CD4-positive, alpha-beta memory T cell (primary cell): ENCODE measurements at regions not wholly inside any gene's neighbourhood (a gene's known extent, or its start where the extent isn't known, plus 50 kb on each side); places are given as distances from the start of the nearest gene placed in this dataset.
A peak's percentile ranks its signal among the peaks of the same experiment; 100 is the strongest.

ENCODE experiments used
- CTCF ChIA-PET: fragments of 350-600 bp; sonication (Branson Sonifier 250); formaldehyde crosslinking; loops from one replicate; lab custom pipeline; 2021; ENCODE audit warnings: inconsistent platforms; ENCODE audit not compliant: partially characterized antibody; lab: Charles Lee
- POLR2A ChIA-PET: fragments of 350-600 bp; sonication (Branson Sonifier 250); formaldehyde crosslinking; loops from one replicate; lab custom pipeline; 2021; ENCODE audit not compliant: partially characterized antibody; lab: Charles Lee
- DNase-seq, 5 donors: peaks; one replicate each; pipeline versions ENCODE4 v3.0.0 to v3.0.0-alpha.2; 2020 to 2022; ENCODE audit warnings: mixed read lengths in 1 of 5
- H3K27ac ChIP-seq: one replicate; pipeline ENCODE4 v1.7.0; 2013; ENCODE audit warnings: low read depth, low read length
- H3K27me3 ChIP-seq: 2 replicates; pipeline ENCODE4 v1.7.0; 2013; ENCODE audit warnings: mild to moderate bottlenecking, low read length, moderate library complexity; ENCODE audit not compliant: insufficient read depth
- H3K36me3 ChIP-seq: 2 replicates; pipeline ENCODE4 v1.7.0; 2013; ENCODE audit warnings: mild to moderate bottlenecking, low read length, moderate library complexity; ENCODE audit not compliant: insufficient read depth
- H3K4me1 ChIP-seq: 2 replicates; pipeline ENCODE4 v1.7.0; 2013; ENCODE audit warnings: mild to moderate bottlenecking, low read length, moderate library complexity; ENCODE audit not compliant: insufficient read depth
- H3K4me3 ChIP-seq, 2 donors: one replicate each; pipeline ENCODE4 v1.7.0; 2013; ENCODE audit warnings: low read length in 2 of 2, mild to moderate bottlenecking in 1 of 2
- H3K9me3 ChIP-seq, 2 donors: one replicate each; pipeline ENCODE4 v1.7.0; 2013; ENCODE audit warnings: low read length in 2 of 2, control low read depth in 1 of 2; ENCODE audit not compliant: control insufficient read depth in 1 of 2
- H3K27ac Mint-ChIP-seq, 7 donors: one replicate each; pipeline ENCODE4 v1.8.0; 2020 to 2021; ENCODE audit warnings: mixed read lengths in 7 of 7, mild to moderate bottlenecking in 6 of 7, inconsistent platforms in 3 of 7, moderate library complexity in 3 of 7
- H3K27me3 Mint-ChIP-seq, 2 donors: one replicate each; pipeline ENCODE4 v1.8.0; 2020 to 2021; ENCODE audit warnings: mixed read lengths in 2 of 2
- H3K36me3 Mint-ChIP-seq, 2 donors: one replicate each; pipeline ENCODE4 v1.8.0; 2020 to 2021; ENCODE audit warnings: mixed read lengths in 2 of 2, inconsistent platforms in 1 of 2, mild to moderate bottlenecking in 1 of 2
- H3K4me1 Mint-ChIP-seq, 4 donors: one replicate each; pipeline ENCODE4 v1.8.0; 2020 to 2021; ENCODE audit warnings: mixed read lengths in 4 of 4, mild to moderate bottlenecking in 1 of 4
- H3K4me3 Mint-ChIP-seq, 8 donors: one replicate each; pipeline ENCODE4 v1.8.0; 2020 to 2021; ENCODE audit warnings: mixed read lengths in 8 of 8, mild to moderate bottlenecking in 7 of 8, moderate library complexity in 6 of 8, inconsistent platforms in 3 of 8
- H3K9me3 Mint-ChIP-seq, 8 donors: one replicate each; pipeline ENCODE4 v1.8.0; 2020 to 2021; ENCODE audit warnings: mixed read lengths in 8 of 8, mild to moderate bottlenecking in 5 of 8, inconsistent platforms in 3 of 8, moderate library complexity in 1 of 8
- intact Hi-C: fragments of 100-400 bp; cut with micrococcal nuclease; formaldehyde crosslinking; loops from one replicate; pipeline ENCODE4 v1.15.1; 2023

GRCh38 chr10:126734015-126734414 lies 63.5 kb upstream of the C10orf90 start:
- Mint-ChIP-seq H3K27me3 (peaks cover 0 to 2% of the 10 kb centered on the region in 2 donors), H3K4me3 (no peak overlapping the region), H3K4me1 (no peaks in the 10 kb centered on the region), H3K9me3 (peaks cover 0 to 2% (median 0%) of the 10 kb centered on the region in 8 donors), H3K36me3 (no peaks in the 10 kb centered on the region), H3K27ac (no peak overlapping the region)
- ChIA-PET CTCF (no interaction called here), POLR2A (no interaction called here)
- no peaks in the 10 kb centered on the region for H3K9me3 ChIP-seq
- H3K4me3 ChIP-seq = no peak overlapping the region
- intact Hi-C loops = no loop called here
- no peaks in the 10 kb centered on the region for H3K27me3 ChIP-seq
- no peak for DNase-seq
- H3K36me3 ChIP-seq = no peaks in the 10 kb centered on the region
- no peaks in the 10 kb centered on the region for H3K4me1 ChIP-seq
- no peak overlapping the region for H3K27ac ChIP-seq

- Histone ChIP-seq H3K27me3 (no peaks in the 10 kb centered on the region), H3K4me3 (no peak overlapping the region), H3K27ac (no peak overlapping the region), H3K36me3 (no peaks in the 10 kb centered on the region), H3K4me1 (no peaks in the 10 kb centered on the region), H3K9me3 (no peaks in the 10 kb centered on the region)
- Mint-ChIP-seq H3K9me3 (peaks cover 0 to 2% (median 0%) of the 10 kb centered on the region in 8 donors), H3K27me3 (peaks cover 0 to 2% of the 10 kb centered on the region in 2 donors), H3K27ac (no peak overlapping the region), H3K4me3 (no peak overlapping the region), H3K4me1 (no peaks in the 10 kb centered on the region), H3K36me3 (no peaks in the 10 kb centered on the region)
- DNase-seq = no peak
- ChIA-PET CTCF (no interaction called here), POLR2A (no interaction called here)
- intact Hi-C loops = no loop called here
These were observed 64.5 kb upstream of the C10orf90 start for GRCh38 chr10:126734967-126735366.

DNA sequence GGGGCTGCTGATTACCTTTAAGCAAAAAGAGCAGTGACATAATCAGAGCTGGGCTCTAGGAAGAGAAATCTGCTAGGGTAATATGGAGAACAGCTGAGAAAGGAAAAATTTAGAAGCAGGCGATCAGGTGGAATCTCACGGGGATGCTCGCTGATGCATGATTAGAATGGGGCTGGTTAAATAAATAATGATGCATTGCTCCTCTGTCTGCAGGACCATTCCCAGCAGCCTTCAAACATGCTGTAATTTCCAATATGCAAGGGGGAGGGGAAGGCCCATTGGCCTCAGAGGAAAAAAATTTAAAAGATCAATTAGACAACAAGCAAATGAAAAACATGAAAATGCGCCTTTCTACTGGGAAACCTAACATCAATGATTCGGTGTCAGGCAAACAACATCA lies 65.6 kb upstream of the C10orf90 start:
- H3K4me1 ChIP-seq = no peaks in the 10 kb centered on the region
- CTCF ChIA-PET = no interaction called here
- Mint-ChIP-seq H3K4me1 (no peaks in the 10 kb centered on the region), H3K36me3 (no peaks in the 10 kb centered on the region), H3K4me3 (no peak overlapping the region), H3K9me3 (peaks cover 0 to 2% (median 0%) of the 10 kb centered on the region in 8 donors), H3K27ac (no peak overlapping the region), H3K27me3 (peaks cover 0 to 2% of the 10 kb centered on the region in 2 donors)
- H3K9me3 ChIP-seq = no peaks in the 10 kb centered on the region
- H3K36me3 ChIP-seq = no peaks in the 10 kb centered on the region
- no peak overlapping the region for H3K4me3 ChIP-seq
- no peak for DNase-seq
- no peaks in the 10 kb centered on the region for H3K27me3 ChIP-seq
- H3K27ac ChIP-seq = no peak overlapping the region
- intact Hi-C loops = no loop called here
- POLR2A ChIA-PET = no interaction called here

DNA sequence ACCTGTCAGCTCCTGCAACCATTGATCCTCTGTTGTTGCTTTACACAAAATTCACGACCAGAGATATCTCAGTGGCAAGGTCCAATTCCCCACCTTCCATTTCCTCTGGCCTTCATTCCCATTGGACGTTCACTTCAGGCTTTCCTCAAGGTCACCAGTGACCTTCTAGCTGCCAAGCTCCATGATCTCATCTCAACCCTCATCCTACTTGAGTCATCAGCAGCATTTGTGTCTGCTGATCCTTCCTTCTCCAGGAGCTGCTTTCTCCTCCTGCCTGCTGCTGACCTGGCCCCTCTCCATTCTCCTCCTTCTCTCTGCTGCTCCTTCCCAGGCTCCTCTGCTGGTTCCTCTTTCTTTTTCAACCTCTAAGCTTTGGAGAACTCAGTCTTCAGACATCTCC lies 66.2 kb upstream of the C10orf90 start:
- H3K27me3 ChIP-seq = no peaks in the 10 kb centered on the region

GRCh38 chr10:126738001-126738400 lies 67.5 kb upstream of the C10orf90 start:
- no peaks in the 10 kb centered on the region for H3K4me1 Mint-ChIP-seq
- Histone ChIP-seq H3K9me3 (no peaks in the 10 kb centered on the region), H3K36me3 (no peaks in the 10 kb centered on the region), H3K27me3 (no peaks in the 10 kb centered on the region), H3K4me1 (no peaks in the 10 kb centered on the region), H3K27ac (no peak overlapping the region), H3K4me3 (no peak overlapping the region)
- intact Hi-C loops = no loop called here
- H3K27me3 Mint-ChIP-seq = no peaks in the 10 kb centered on the region
- no peak for DNase-seq
- no peak overlapping the region for H3K27ac Mint-ChIP-seq
- POLR2A ChIA-PET = no interaction called here
- H3K36me3 Mint-ChIP-seq = no peaks in the 10 kb centered on the region
- no peak overlapping the region for H3K4me3 Mint-ChIP-seq
- CTCF ChIA-PET = no interaction called here
- H3K9me3 Mint-ChIP-seq = peaks cover 0 to 3% (median 0%) of the 10 kb centered on the region in 8 donors

More for the DNA sequence above, 66.2 kb upstream of the C10orf90 start:
- Histone ChIP-seq H3K9me3 (no peaks in the 10 kb centered on the region), H3K27ac (no peak overlapping the region), H3K4me1 (no peaks in the 10 kb centered on the region), H3K4me3 (no peak overlapping the region), H3K36me3 (no peaks in the 10 kb centered on the region)
- H3K27ac Mint-ChIP-seq = no peak overlapping the region
- H3K36me3 Mint-ChIP-seq = no peaks in the 10 kb centered on the region
- POLR2A ChIA-PET = no interaction called here
- H3K4me3 Mint-ChIP-seq = no peak overlapping the region
- H3K27me3 Mint-ChIP-seq = no peaks in the 10 kb centered on the region
- peaks cover 0 to 2% (median 0%) of the 10 kb centered on the region in 8 donors for H3K9me3 Mint-ChIP-seq
- CTCF ChIA-PET = no interaction called here
- H3K4me1 Mint-ChIP-seq = no peaks in the 10 kb centered on the region
- intact Hi-C loops = no loop called here
- DNase-seq = no peak

- peaks cover 0 to 4% (median 1%) of the 10 kb centered on the region in 8 donors for H3K9me3 Mint-ChIP-seq
- H3K4me3 Mint-ChIP-seq = no peak overlapping the region
- no peak overlapping the region for H3K27ac ChIP-seq
- ChIA-PET CTCF (interaction anchor here (1.0 kb wide), 1 partner anchor 12 kb away, joined by 3 read pairs; no protein-coding TSS in a partner anchor), POLR2A (no interaction called here)
- no peaks in the 10 kb centered on the region for H3K27me3 Mint-ChIP-seq
- intact Hi-C loops = no loop called here
- no peak for DNase-seq
- no peak overlapping the region for H3K4me3 ChIP-seq
- no peaks in the 10 kb centered on the region for H3K36me3 ChIP-seq
- no peak overlapping the region for H3K27ac Mint-ChIP-seq
- H3K4me1 Mint-ChIP-seq = no peaks in the 10 kb centered on the region
- H3K9me3 ChIP-seq = no peaks in the 10 kb centered on the region
- no peaks in the 10 kb centered on the region for H3K4me1 ChIP-seq
- no peaks in the 10 kb centered on the region for H3K36me3 Mint-ChIP-seq
- no peaks in the 10 kb centered on the region for H3K27me3 ChIP-seq
These were observed 74.1 kb upstream of the C10orf90 start for GRCh38 chr10:126744571-126744970.

DNA sequence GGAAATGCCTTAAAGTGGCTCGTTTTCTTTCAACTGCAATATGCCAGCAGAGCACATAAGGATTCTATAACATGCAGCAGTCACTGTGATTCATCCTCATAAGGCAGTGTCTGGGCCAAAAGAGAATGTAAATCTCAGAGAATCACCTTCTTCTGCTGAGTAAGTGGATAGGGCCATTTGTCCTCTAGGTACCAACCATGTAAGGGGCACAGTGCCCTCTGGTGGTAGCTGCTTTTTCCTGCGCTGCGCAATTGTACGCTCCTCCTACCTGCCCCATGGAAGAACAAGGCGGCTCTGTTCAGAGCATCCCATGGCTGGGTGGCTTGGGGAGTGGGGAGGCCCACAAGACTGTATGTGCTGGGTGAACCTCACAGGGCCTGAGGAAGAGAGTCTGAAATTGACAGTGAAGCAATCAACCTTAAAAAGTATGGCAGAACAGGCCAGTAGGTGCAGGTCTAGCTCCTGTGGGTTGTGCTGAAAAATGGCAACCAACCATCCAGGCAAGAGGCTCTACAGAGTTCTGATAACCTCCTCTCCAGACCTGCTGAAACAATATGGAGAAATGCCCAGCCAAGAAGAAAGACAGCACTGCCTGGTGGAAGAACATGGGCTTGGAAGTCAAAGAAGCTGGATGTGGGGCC lies 78.6 kb upstream of the C10orf90 start:
- H3K27me3 Mint-ChIP-seq = peaks cover 0 to 3% of the 10 kb centered on the region in 2 donors
- no peaks in the 10 kb centered on the region for H3K36me3 Mint-ChIP-seq
- ChIA-PET CTCF (no interaction called here), POLR2A (no interaction called here)
- H3K4me3 ChIP-seq = no peak overlapping the region
- no peak overlapping the region for H3K27ac ChIP-seq
- DNase-seq = peak in 4 of 5 donors; percentile 6 to 30 (median 20)
- H3K9me3 Mint-ChIP-seq = peaks cover 0 to 12% (median 0%) of the 10 kb centered on the region in 8 donors
- H3K4me1 Mint-ChIP-seq = no peaks in the 10 kb centered on the region
- H3K36me3 ChIP-seq = no peaks in the 10 kb centered on the region
- H3K4me3 Mint-ChIP-seq = no peak overlapping the region
- no peaks in the 10 kb centered on the region for H3K4me1 ChIP-seq
- no peaks in the 10 kb centered on the region for H3K27me3 ChIP-seq
- no peaks in the 10 kb centered on the region for H3K9me3 ChIP-seq
- H3K27ac Mint-ChIP-seq = no peak overlapping the region
- intact Hi-C loops = no loop called here
